ENCODE measurements at regions not wholly inside any gene's neighbourhood (a gene's known extent, or its start where the extent isn't known, plus 50 kb on each side); places are given as distances from the start of the nearest gene placed in this dataset.

DNA sequence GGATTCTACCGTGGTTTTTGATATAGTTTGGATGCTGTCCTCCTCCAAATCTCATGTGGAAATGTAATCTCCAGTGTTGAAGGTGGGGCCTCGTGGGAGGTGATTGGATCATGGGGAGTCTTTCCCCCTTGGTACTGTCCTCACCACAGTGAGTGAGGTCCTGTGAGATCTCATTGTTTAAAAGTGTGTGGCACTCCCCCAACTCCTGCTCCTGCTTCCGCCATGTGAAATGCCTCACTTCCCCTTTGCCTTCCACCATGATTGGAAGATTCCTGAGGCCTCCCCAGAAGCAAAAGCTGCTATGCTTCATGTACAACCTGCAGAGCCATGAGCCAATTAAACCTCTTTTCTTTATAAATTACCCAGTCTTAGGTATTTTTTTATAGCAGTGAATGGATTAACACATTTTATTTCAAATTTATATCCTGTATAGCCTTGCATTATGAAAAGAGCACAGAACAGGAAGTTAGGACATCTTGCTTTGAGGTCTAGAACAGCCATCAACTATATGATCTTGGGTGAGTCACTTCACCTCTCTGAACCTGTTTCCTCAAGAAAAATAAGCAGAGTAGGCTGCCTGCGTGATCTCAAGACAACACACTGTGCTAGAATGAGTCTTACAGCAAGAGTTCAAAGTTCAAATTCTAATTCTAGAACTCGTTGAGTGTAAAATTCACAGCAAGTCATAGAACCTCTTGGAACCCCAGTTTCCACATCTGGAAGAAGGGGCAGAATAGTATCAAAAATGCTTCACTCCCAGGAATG lies 160.9 kb upstream of the EEA1 start:
- H3K4me1 ChIP-seq (ENCODE audit: insufficient read depth) = no peaks in the 10 kb centered on the region
- WGBS, 3 donors = 71 to 77% (median 72%) methylated on average over 5 of the region's 5 CpGs
- H3K36me3 ChIP-seq = no peaks in the 10 kb centered on the region
- no peak for DNase-seq
- intact Hi-C loops (cut with DNase I) = no loop called here
- no peaks in the 10 kb centered on the region for H3K27me3 ChIP-seq
- H3K9me3 ChIP-seq = no peaks in the 10 kb centered on the region
- no peak overlapping the region for H3K27ac ChIP-seq
- no peak for TF ChIP-seq POLR2A (IDR thresholded peaks at IDR 0.05)
- TF ChIP-seq EP300 (IDR thresholded peaks at IDR 0.05) = no peak
- TF ChIP-seq, protein P1, sequence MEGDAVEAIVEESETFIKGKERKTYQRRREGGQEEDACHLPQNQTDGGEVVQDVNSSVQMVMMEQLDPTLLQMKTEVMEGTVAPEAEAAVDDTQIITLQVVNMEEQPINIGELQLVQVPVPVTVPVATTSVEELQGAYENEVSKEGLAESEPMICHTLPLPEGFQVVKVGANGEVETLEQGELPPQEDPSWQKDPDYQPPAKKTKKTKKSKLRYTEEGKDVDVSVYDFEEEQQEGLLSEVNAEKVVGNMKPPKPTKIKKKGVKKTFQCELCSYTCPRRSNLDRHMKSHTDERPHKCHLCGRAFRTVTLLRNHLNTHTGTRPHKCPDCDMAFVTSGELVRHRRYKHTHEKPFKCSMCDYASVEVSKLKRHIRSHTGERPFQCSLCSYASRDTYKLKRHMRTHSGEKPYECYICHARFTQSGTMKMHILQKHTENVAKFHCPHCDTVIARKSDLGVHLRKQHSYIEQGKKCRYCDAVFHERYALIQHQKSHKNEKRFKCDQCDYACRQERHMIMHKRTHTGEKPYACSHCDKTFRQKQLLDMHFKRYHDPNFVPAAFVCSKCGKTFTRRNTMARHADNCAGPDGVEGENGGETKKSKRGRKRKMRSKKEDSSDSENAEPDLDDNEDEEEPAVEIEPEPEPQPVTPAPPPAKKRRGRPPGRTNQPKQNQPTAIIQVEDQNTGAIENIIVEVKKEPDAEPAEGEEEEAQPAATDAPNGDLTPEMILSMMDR (IDR thresholded peaks at IDR 0.05) = no peak
- H3K4me3 ChIP-seq = no peak overlapping the region

DNA sequence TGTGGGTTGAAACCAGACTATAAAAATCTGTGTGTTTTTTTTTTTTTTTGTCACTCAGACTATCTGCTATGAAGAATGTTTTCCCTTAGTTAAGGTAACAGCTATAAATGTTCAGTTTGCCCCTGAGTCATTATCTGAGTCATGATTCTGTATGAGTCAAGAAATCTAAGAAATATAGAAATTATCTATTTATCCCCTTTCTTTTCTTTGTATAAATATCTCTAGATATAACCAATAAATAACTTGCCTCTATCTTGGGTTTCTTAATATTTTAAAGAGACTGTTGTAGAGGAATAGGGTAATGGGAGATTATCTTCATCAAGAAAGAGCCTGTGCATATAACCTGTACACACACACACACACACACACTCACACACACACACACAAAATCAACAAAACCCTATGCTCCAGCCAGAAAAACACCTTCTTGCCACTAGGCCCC lies 161.7 kb upstream of the EEA1 start:
- Histone ChIP-seq H3K27me3 (no peaks in the 10 kb centered on the region), H3K4me1 (ENCODE audit: insufficient read depth) (no peaks in the 10 kb centered on the region), H3K27ac (no peak overlapping the region), H3K36me3 (no peaks in the 10 kb centered on the region), H3K9me3 (no peaks in the 10 kb centered on the region), H3K4me3 (no peak overlapping the region)
- TF ChIP-seq POLR2A (IDR thresholded peaks at IDR 0.05) = no peak
- TF ChIP-seq, protein P1 (IDR thresholded peaks at IDR 0.05) = no peak
- no peak for TF ChIP-seq EP300 (IDR thresholded peaks at IDR 0.05)
- no peak for DNase-seq
- intact Hi-C loops (cut with DNase I) = no loop called here

DNA sequence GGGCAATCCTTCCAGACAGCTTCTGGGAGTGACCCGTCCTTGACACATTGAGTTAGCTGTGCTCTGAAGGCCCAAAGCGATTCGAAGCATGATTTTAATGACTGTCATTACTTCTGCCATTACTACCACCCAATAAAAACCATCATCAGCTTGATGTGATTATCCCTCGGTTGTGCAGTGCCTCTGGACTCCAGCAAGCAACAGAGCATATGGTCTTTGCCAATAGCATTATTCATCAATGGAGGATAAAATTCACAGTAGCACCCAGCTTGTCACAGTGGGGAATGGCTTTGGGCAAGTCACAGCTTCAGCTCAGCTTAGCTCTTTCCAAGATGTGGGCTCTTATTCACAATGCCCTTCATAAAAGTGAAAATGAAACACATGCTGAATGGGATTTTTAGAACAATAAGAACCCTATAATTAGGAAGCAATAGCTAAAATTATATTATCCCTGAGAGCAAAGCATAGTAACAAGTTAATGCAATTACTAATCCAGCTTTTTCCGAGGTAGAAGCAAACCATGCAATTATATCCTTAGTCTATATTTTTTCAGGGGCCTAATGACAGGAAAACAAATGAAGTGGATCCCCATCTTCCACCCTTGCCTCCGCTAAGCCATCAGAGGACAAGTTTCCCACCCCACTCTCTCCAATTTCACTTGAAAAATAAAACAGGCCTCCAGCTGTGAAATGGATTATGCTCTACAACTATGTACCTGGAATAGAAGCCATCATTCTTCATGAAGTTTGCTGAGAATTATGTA lies 163.0 kb upstream of the EEA1 start:
- intact Hi-C loops (cut with DNase I) = no loop called here
- H3K4me1 ChIP-seq (ENCODE audit: insufficient read depth) = no peaks in the 10 kb centered on the region
- TF ChIP-seq EP300 (IDR thresholded peaks at IDR 0.05) (no peak), POLR2A (IDR thresholded peaks at IDR 0.05) (no peak)
- TF ChIP-seq, protein P1 (IDR thresholded peaks at IDR 0.05) = no peak
- H3K9me3 ChIP-seq = no peaks in the 10 kb centered on the region
- no peaks in the 10 kb centered on the region for H3K27me3 ChIP-seq
- WGBS, 3 donors = 79 to 88% (median 82%) methylated on average over 6 of the region's 6 CpGs
- no peak for DNase-seq
- no peaks in the 10 kb centered on the region for H3K36me3 ChIP-seq
- no peak overlapping the region for H3K27ac ChIP-seq
- no peak overlapping the region for H3K4me3 ChIP-seq

DNA sequence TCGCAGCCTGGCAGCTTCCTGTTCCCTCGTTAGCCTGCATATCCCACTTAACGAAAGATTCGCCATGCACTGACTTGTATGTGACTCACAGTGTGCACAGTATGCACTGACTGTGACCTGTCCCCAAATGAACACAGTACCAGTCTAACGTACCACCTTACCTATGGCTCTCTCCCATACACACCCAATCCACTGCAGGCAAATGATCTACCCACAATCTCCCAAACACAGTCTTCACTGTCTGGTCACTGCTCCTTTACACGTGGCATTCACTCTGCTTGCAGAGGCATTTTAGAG lies 163.5 kb upstream of the EEA1 start:
- intact Hi-C loops (cut with DNase I) = no loop called here
- no peaks in the 10 kb centered on the region for H3K4me1 ChIP-seq (ENCODE audit: insufficient read depth)
- H3K9me3 ChIP-seq = no peaks in the 10 kb centered on the region
- no peak for DNase-seq
- H3K4me3 ChIP-seq = no peak overlapping the region
- H3K36me3 ChIP-seq = no peaks in the 10 kb centered on the region
- WGBS, 3 donors = 94 to 96% (median 94%) methylated on average over 6 of the region's 6 CpGs
- H3K27ac ChIP-seq = no peak overlapping the region
- H3K27me3 ChIP-seq = no peaks in the 10 kb centered on the region
- TF ChIP-seq POLR2A (IDR thresholded peaks at IDR 0.05) (no peak), EP300 (IDR thresholded peaks at IDR 0.05) (no peak)
- TF ChIP-seq, protein P1 (IDR thresholded peaks at IDR 0.05) = no peak

All from ovary (tissue), 7 donors.